GM19351 (cell line): ENCODE measurements at regions not wholly inside any gene's neighbourhood (a gene's known extent, or its start where the extent isn't known, plus 50 kb on each side); places are given as distances from the start of the nearest gene placed in this dataset.

ENCODE experiments used
- ATAC-seq: cut with Tn5 transposase; IDR thresholded peaks from one replicate; pipeline ENCODE4 v1.9.1; 2021; ENCODE audit warnings: mild to moderate bottlenecking, moderate library complexity; ENCODE audit not compliant: unreplicated experiment

- ATAC-seq: no peak
Observed at GRCh38 chr1:90161625-90162024, 166.7 kb downstream of the ZNF326 start.

GRCh38 chr1:90155721-90156487, 161.0 kb downstream of the ZNF326 start:
- peak; percentile 70 for ATAC-seq

GRCh38 chr1:90154711-90155110, 159.8 kb downstream of the ZNF326 start:
- no peak for ATAC-seq

- no peak for ATAC-seq
Observed at GRCh38 chr1:90149101-90149500, 154.2 kb downstream of the ZNF326 start.

- ATAC-seq: no peak
Observed at GRCh38 chr1:90147093-90147492, 152.2 kb downstream of the ZNF326 start.

GRCh38 chr1:90144820-90145219, 149.9 kb downstream of the ZNF326 start:
- ATAC-seq: no peak

GRCh38 chr1:90143591-90143990, 148.7 kb downstream of the ZNF326 start:
- ATAC-seq: no peak

- no peak for ATAC-seq
Observed at GRCh38 chr1:90142697-90143096, 147.8 kb downstream of the ZNF326 start.

- no peak for ATAC-seq
Observed at GRCh38 chr1:90139837-90140236, 144.9 kb downstream of the ZNF326 start.

- ATAC-seq: no peak
Observed at GRCh38 chr1:90135286-90135685, 140.4 kb downstream of the ZNF326 start.

- ATAC-seq: no peak
Observed at GRCh38 chr1:90134175-90134955, 139.5 kb downstream of the ZNF326 start.

- no peak for ATAC-seq
Observed at GRCh38 chr1:90133133-90133532, 138.2 kb downstream of the ZNF326 start.

- no peak for ATAC-seq
Observed at GRCh38 chr1:90132306-90132705, 137.4 kb downstream of the ZNF326 start.

GRCh38 chr1:90127288-90127953, 132.5 kb downstream of the ZNF326 start:
- peak; percentile 83 for ATAC-seq

- ATAC-seq: no peak
Observed at GRCh38 chr1:90126834-90127233, 131.9 kb downstream of the ZNF326 start.

GRCh38 chr1:90122654-90123340, 127.9 kb downstream of the ZNF326 start:
- no peak for ATAC-seq

- ATAC-seq: no peak
Observed at GRCh38 chr1:90114521-90115141, 119.7 kb downstream of the ZNF326 start.

- ATAC-seq: no peak
Observed at GRCh38 chr1:90107990-90108389, 113.1 kb downstream of the ZNF326 start.

- ATAC-seq: no peak
Observed at GRCh38 chr1:90106311-90106710, 111.4 kb downstream of the ZNF326 start.

GRCh38 chr1:90104941-90105538, 110.1 kb downstream of the ZNF326 start:
- ATAC-seq: no peak
